MM.1S (cell line): ENCODE measurements at regions not wholly inside any gene's neighbourhood (a gene's known extent, or its start where the extent isn't known, plus 50 kb on each side); places are given as distances from the start of the nearest gene placed in this dataset.
"Not testable (repeated sequence)": the region's sequence is repeated elsewhere in the genome, so short reads cannot be mapped to it uniquely, and the experiment has no call there.

ENCODE experiments used
- CTCF ChIP-seq: fragments of 300-600 bp; sonication (generic); IDR thresholded peaks from 2 replicates; pipeline ENCODE4 v1.5.1; 2016; ENCODE audit warnings: antibody characterized with exemption, low read length, mixed read lengths
- EZH2 ChIP-seq: fragments of 300-600 bp; sonication (generic); optimal IDR thresholded peaks from 2 replicates; pipeline ENCODE3; 2017; ENCODE audit warnings: low read depth, mild to moderate bottlenecking, antibody characterized with exemption, low read length, mixed read lengths
- EZH2phosphoT487 ChIP-seq: fragments of 300-600 bp; sonication (generic); IDR thresholded peaks from 2 replicates; pipeline ENCODE4 v1.6.1; 2018; ENCODE audit warnings: antibody characterized with exemption, low read length

GRCh38 chr5:60530144-60530848 is 169.7 kb downstream of the DEPDC1B start:
- TF ChIP-seq EZH2phosphoT487, EZH2, CTCF: not testable (repeated sequence)
